SK-N-SH (cell line): ENCODE measurements at regions not wholly inside any gene's neighbourhood (a gene's known extent, or its start where the extent isn't known, plus 50 kb on each side); places are given as distances from the start of the nearest gene placed in this dataset.

ENCODE experiments used
- CTCF ChIA-PET: fragments of 300-600, 350-600 bp; formaldehyde crosslinking; extraction: SDS; loops from one replicate; lab custom pipeline; 2021; lab: Yijun Ruan, JAX
- POLR2A ChIA-PET: fragments of 350-600 bp; sonication (Branson Sonifier 250); formaldehyde crosslinking; extraction: SDS; loops from one replicate; lab custom pipeline; 2020; ENCODE audit warnings: antibody characterized with exemption, inconsistent platforms; lab: Yijun Ruan, JAX
- DNase-seq: peaks from one replicate; pipeline ENCODE4 v3.0.0; 2012
- H2AFZ ChIP-seq: fragments of 200-600 bp; sonication (generic); 2 replicates; pipeline ENCODE4 v1.8.1; 2016; ENCODE audit warnings: antibody characterized with exemption, mild to moderate bottlenecking, low read depth
- H3F3A ChIP-seq: fragments of 200-600 bp; sonication (generic); replicated peaks from 2 replicates; pipeline ENCODE3; 2016; ENCODE audit warnings: antibody characterized with exemption, mild to moderate bottlenecking; ENCODE audit not compliant: insufficient read depth
- H3K27ac ChIP-seq, 2 experiments: fragments of 200-500 bp in 1 of 2; fragments of 200-600 bp in 1 of 2; sonication (Bioruptor generic) in 1 of 2; sonication (generic), shearing (Covaris generic) in 1 of 2; 2 replicates each; pipeline versions ENCODE4 v1.5.1 to v1.6.1; 2014 to 2016; ENCODE audit warnings: low read depth in 2 of 2, inconsistent platforms in 1 of 2, low read length in 1 of 2, mild to moderate bottlenecking in 1 of 2, mixed read lengths in 1 of 2
- H3K27me3 ChIP-seq: fragments of 200-600 bp; sonication (generic), shearing (Covaris generic); 2 replicates; pipeline ENCODE4 v1.6.1; 2016; ENCODE audit warnings: mixed run types; ENCODE audit not compliant: insufficient read depth
- H3K36me3 ChIP-seq, 2 experiments: fragments of 200-500 bp in 1 of 2; fragments of 200-600 bp in 1 of 2; sonication (Bioruptor generic) in 1 of 2; sonication (generic) in 1 of 2; replicated peaks in 1 of 2; 2 replicates each; pipeline versions ENCODE3 to v1.5.1; 2014 to 2016; ENCODE audit warnings: low read length in 1 of 2, mild to moderate bottlenecking in 1 of 2; ENCODE audit not compliant: insufficient read depth in 2 of 2, control insufficient read depth in 1 of 2
- H3K4me1 ChIP-seq, 2 experiments: fragments of 200-500 bp in 1 of 2; fragments of 200-600 bp in 1 of 2; sonication (Bioruptor generic) in 1 of 2; sonication (generic), shearing (Covaris generic) in 1 of 2; 2 replicates each; pipeline versions ENCODE4 v1.5.1 to v1.6.1; 2014 to 2016; ENCODE audit warnings: low read depth in 1 of 2, low read length in 1 of 2, mixed run types in 1 of 2; ENCODE audit not compliant: insufficient read depth in 2 of 2, control insufficient read depth in 1 of 2
- H3K4me2 ChIP-seq: fragments of 200-600 bp; sonication (generic), shearing (Covaris generic); 2 replicates; pipeline ENCODE4 v1.6.1; 2017; ENCODE audit warnings: mixed run types
- H3K4me3 ChIP-seq, 2 experiments: fragments of 200-500 bp in 1 of 2; fragments of 200-600 bp in 1 of 2; sonication (Bioruptor generic) in 1 of 2; sonication (generic), shearing (Covaris generic) in 1 of 2; 2 replicates each; pipeline versions ENCODE4 v1.5.1 to v1.8.1; 2014 to 2016; ENCODE audit warnings: low read depth in 2 of 2, inconsistent platforms in 1 of 2, low read length in 1 of 2, mild to moderate bottlenecking in 1 of 2, mixed read lengths in 1 of 2, moderate library complexity in 1 of 2
- H3K79me2 ChIP-seq: fragments of 200-600 bp; sonication (generic); 2 replicates; pipeline ENCODE4 v1.8.1; 2017; ENCODE audit warnings: mild to moderate bottlenecking; ENCODE audit not compliant: insufficient read depth
- H3K9ac ChIP-seq: fragments of 200-600 bp; sonication (generic); 2 replicates; pipeline ENCODE4 v1.6.1; 2017; ENCODE audit warnings: mixed run types
- H3K9me2 ChIP-seq: fragments of 200-600 bp; sonication (generic); 2 replicates; pipeline ENCODE4 v1.6.1; 2017; ENCODE audit warnings: mixed run types
- H3K9me3 ChIP-seq: fragments of 200-600 bp; sonication (generic); 2 replicates; pipeline ENCODE4 v1.6.1; 2017; ENCODE audit warnings: mixed run types, mild to moderate bottlenecking, moderate library complexity
- H4K20me1 ChIP-seq: fragments of 200-600 bp; sonication (generic); 2 replicates; pipeline ENCODE4 v1.6.1; 2017; ENCODE audit warnings: mild to moderate bottlenecking, mixed run types; ENCODE audit not compliant: insufficient read depth
- EP300 ChIP-seq, 2 experiments: IDR thresholded peaks; 2 replicates each; pipeline versions ENCODE4 v1.4.0 to v1.6.1; 2012; ENCODE audit warnings: borderline replicate concordance in 1 of 2, low read depth in 1 of 2, low read length in 1 of 2
- EZH2phosphoT487 ChIP-seq: fragments of 200-600 bp; sonication (generic); IDR thresholded peaks from 2 replicates; pipeline ENCODE4 v1.6.1; 2017; ENCODE audit warnings: low read depth, mixed run types, mild to moderate bottlenecking, antibody characterized with exemption, moderate library complexity, borderline replicate concordance
- FOSL2 ChIP-seq: IDR thresholded peaks from 2 replicates; pipeline ENCODE4 v1.4.0; 2012; ENCODE audit warnings: low read depth, mild to moderate bottlenecking, moderate library complexity, borderline replicate concordance
- GATA2 ChIP-seq: sonication (generic); formaldehyde crosslinking; IDR thresholded peaks from 2 replicates; pipeline ENCODE4 v1.5.0; 2020; ENCODE audit warnings: mild to moderate bottlenecking, missing genetic modification reagents
- JUND ChIP-seq: IDR thresholded peaks from 2 replicates; pipeline ENCODE4 v1.4.0; 2012
- MEF2A ChIP-seq: IDR thresholded peaks from 2 replicates; pipeline ENCODE4 v1.4.0; 2012; ENCODE audit warnings: low read depth, borderline replicate concordance
- MXI1 ChIP-seq: IDR thresholded peaks from 2 replicates; pipeline ENCODE4 v1.6.1; 2012; ENCODE audit warnings: mild to moderate bottlenecking, low read depth, low read length, improper control_type of control experiment
- NRF1 ChIP-seq: IDR thresholded peaks from 2 replicates; pipeline ENCODE4 v1.6.1; 2012; ENCODE audit warnings: low read depth, mild to moderate bottlenecking, low read length
- RAD21 ChIP-seq: IDR thresholded peaks from 2 replicates; pipeline ENCODE4 v1.6.1; 2012; ENCODE audit warnings: mild to moderate bottlenecking, low read length
- RCOR1 ChIP-seq: fragments of 150-350 bp; IDR thresholded peaks from 2 replicates; pipeline ENCODE4 v1.6.1; 2017; ENCODE audit warnings: antibody characterized with exemption, low read length
- RFX5 ChIP-seq: IDR thresholded peaks from 2 replicates; pipeline ENCODE4 v1.6.1; 2012; ENCODE audit warnings: mild to moderate bottlenecking, improper control_type of control experiment, low read length
- SMC3 ChIP-seq: IDR thresholded peaks from 2 replicates; pipeline ENCODE4 v1.6.1; 2012; ENCODE audit warnings: low read depth, low read length, improper control_type of control experiment
- TAF1 ChIP-seq: IDR thresholded peaks from 2 replicates; pipeline ENCODE4 v1.6.1; 2012; ENCODE audit warnings: low read depth, mild to moderate bottlenecking, low read length, moderate library complexity, borderline replicate concordance
- YY1 ChIP-seq: IDR thresholded peaks from 2 replicates; pipeline ENCODE4 v1.4.0; 2012; ENCODE audit warnings: low read depth, mild to moderate bottlenecking
- WGBS: methylation state at CpG from one replicate; pipeline ENCODE4 v1.1.6; 2017; ENCODE audit warnings: low lambda C conversion rate; 5-methylcytosine and 5-hydroxymethylcytosine counted together
- TF ChIP-seq, protein P1 (sequence below): fragments of 200-600 bp; sonication (generic); IDR thresholded peaks from 2 replicates; pipeline ENCODE4 v1.6.1; 2017; ENCODE audit warnings: antibody characterized with exemption, mild to moderate bottlenecking, moderate library complexity
- TF ChIP-seq, protein P2 (sequence below): IDR thresholded peaks from 2 replicates; pipeline ENCODE4 v1.4.0; 2012; ENCODE audit warnings: low read depth
- TF ChIP-seq, protein P3 (sequence below): IDR thresholded peaks from 2 replicates; pipeline ENCODE4; 2012
- TF ChIP-seq, protein P4 (sequence below): fragments of 150-350 bp; IDR thresholded peaks from 2 replicates; pipeline ENCODE4 v1.6.1; 2016; ENCODE audit warnings: mild to moderate bottlenecking, low read depth, low read length

DNA sequence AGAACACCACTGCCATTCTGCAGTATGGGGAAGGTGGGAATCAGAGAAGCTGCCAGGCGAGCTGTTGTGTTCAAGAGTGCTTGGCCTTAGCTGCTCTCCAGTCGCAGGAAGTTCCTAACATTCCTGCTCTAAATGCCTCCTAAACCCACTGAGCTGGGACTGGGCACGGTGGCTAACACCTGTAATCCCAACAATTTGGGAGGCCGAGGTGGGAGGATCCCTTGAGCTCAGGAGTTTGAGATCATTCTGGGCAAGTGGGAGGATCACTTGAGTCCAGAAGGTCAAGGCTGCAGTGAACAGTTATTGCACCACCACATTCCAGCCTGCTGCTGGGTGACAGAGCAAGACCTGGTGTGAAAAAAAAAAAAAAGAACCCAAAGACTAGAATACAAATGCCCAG is 690.3 kb upstream of the FAM241A start:
- H3K9me3 ChIP-seq, result no peaks in the 10 kb centered on the region
- no peaks in the 10 kb centered on the region for H3F3A ChIP-seq
- H3K4me1 ChIP-seq, result no peaks in the 10 kb centered on the region
- no peaks in the 10 kb centered on the region for H3K79me2 ChIP-seq
- no peaks in the 10 kb centered on the region for H3K27me3 ChIP-seq
- 18% methylated on average over 4 of the region's 4 CpGs for WGBS
- no peak overlapping the region for H3K27ac ChIP-seq
- H3K36me3 ChIP-seq, result no peaks in the 10 kb centered on the region
- no peaks in the 10 kb centered on the region for H3K9me2 ChIP-seq
- no peak overlapping the region for H3K4me2 ChIP-seq
- ChIA-PET POLR2A (no interaction called here), CTCF (no interaction called here)
- H3K4me3 ChIP-seq, result no peak overlapping the region
- DNase-seq, result no peak
- TF ChIP-seq EZH2phosphoT487 (no peak), RFX5 (no peak), MXI1 (no peak), JUND (no peak), EP300 (IDR thresholded peaks at IDR 0.05; ENCODE audit: borderline replicate concordance in 1 of 2, low read depth in 1 of 2, low read length in 1 of 2) (no peak), MEF2A (no peak), NRF1 (no peak), GATA2 (CRISPR knock-in tag) (no peak), YY1 (no peak), RCOR1 (no peak), RAD21 (no peak), FOSL2 (no peak), SMC3 (no peak), TAF1 (no peak)
- TF ChIP-seq, protein P1, sequence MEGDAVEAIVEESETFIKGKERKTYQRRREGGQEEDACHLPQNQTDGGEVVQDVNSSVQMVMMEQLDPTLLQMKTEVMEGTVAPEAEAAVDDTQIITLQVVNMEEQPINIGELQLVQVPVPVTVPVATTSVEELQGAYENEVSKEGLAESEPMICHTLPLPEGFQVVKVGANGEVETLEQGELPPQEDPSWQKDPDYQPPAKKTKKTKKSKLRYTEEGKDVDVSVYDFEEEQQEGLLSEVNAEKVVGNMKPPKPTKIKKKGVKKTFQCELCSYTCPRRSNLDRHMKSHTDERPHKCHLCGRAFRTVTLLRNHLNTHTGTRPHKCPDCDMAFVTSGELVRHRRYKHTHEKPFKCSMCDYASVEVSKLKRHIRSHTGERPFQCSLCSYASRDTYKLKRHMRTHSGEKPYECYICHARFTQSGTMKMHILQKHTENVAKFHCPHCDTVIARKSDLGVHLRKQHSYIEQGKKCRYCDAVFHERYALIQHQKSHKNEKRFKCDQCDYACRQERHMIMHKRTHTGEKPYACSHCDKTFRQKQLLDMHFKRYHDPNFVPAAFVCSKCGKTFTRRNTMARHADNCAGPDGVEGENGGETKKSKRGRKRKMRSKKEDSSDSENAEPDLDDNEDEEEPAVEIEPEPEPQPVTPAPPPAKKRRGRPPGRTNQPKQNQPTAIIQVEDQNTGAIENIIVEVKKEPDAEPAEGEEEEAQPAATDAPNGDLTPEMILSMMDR, result no peak
- TF ChIP-seq, protein P2, sequence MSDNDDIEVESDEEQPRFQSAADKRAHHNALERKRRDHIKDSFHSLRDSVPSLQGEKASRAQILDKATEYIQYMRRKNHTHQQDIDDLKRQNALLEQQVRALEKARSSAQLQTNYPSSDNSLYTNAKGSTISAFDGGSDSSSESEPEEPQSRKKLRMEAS, result no peak
- TF ChIP-seq, protein P3, sequence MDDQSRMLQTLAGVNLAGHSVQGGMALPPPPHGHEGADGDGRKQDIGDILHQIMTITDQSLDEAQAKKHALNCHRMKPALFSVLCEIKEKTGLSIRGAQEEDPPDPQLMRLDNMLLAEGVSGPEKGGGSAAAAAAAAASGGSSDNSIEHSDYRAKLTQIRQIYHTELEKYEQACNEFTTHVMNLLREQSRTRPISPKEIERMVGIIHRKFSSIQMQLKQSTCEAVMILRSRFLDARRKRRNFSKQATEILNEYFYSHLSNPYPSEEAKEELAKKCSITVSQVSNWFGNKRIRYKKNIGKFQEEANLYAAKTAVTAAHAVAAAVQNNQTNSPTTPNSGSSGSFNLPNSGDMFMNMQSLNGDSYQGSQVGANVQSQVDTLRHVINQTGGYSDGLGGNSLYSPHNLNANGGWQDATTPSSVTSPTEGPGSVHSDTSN, result no peak
- TF ChIP-seq, protein P4, sequence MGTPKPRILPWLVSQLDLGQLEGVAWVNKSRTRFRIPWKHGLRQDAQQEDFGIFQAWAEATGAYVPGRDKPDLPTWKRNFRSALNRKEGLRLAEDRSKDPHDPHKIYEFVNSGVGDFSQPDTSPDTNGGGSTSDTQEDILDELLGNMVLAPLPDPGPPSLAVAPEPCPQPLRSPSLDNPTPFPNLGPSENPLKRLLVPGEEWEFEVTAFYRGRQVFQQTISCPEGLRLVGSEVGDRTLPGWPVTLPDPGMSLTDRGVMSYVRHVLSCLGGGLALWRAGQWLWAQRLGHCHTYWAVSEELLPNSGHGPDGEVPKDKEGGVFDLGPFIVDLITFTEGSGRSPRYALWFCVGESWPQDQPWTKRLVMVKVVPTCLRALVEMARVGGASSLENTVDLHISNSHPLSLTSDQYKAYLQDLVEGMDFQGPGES, result no peak
- TF ChIP-seq, all 33 proteins: peak for 0
- Histone ChIP-seq H4K20me1 (no peaks in the 10 kb centered on the region), H3K9ac (no peak overlapping the region), H2AFZ (no peak overlapping the region)
